ENCODE measurements at regions not wholly inside any gene's neighbourhood (a gene's known extent, or its start where the extent isn't known, plus 50 kb on each side); places are given as distances from the start of the nearest gene placed in this dataset.
A peak's percentile ranks its signal among the peaks of the same experiment; 100 is the strongest.

DNA sequence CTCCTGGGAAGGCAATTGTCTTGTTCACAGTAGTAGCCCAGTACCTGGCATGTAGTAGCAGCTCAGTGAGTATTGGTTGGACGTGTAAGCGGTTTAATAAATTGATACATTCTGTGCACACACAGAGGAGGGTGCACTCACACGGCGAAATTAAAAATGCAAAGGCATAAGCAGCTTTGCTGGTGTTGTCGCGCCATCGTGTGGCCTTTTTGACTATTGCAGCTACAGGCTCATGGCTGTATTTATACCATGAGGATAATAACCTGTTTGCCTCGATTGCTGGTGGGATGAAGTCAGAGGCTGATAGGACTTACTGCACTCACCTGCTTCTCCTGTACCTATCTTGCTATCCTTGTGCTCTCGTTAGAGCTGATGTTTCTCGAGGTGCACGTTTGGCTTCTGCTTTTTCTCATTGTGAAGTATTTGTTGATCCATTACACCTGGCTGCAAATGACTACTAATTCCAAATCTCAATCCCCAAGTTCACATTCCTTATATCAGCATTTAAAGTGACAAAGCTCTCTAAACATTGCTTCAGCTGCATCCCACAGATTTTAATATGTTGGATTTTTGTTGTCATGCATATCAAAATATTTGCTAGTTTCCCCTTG lies 61.5 kb downstream of the TBXT start:
- DNase-seq: peak; percentile 8

GRCh38 chr6:166105341-166106075 lies 62.1 kb downstream of the TBXT start:
- DNase-seq: no peak

GRCh38 chr6:166104872-166105271 lies 62.8 kb downstream of the TBXT start:
- no peak for DNase-seq

- DNase-seq: no peak
Measured at GRCh38 chr6:166104107-166104506, 63.5 kb downstream of the TBXT start.

GRCh38 chr6:166101819-166102419 lies 65.7 kb downstream of the TBXT start:
- no peak for DNase-seq

- DNase-seq: peak; percentile 13
Measured at GRCh38 chr6:166097914-166098522, 69.6 kb downstream of the TBXT start.

GRCh38 chr6:166087852-166088251 lies 79.8 kb downstream of the TBXT start:
- no peak for DNase-seq

- DNase-seq: no peak
Measured at GRCh38 chr6:166087246-166087645, 80.4 kb downstream of the TBXT start.

- DNase-seq: no peak
Measured at GRCh38 chr6:166085500-166085899, 82.2 kb downstream of the TBXT start.

GRCh38 chr6:166084951-166085350 lies 82.7 kb downstream of the TBXT start:
- DNase-seq: no peak

GRCh38 chr6:166079841-166080240 lies 87.8 kb downstream of the TBXT start:
- DNase-seq: no peak

DNA sequence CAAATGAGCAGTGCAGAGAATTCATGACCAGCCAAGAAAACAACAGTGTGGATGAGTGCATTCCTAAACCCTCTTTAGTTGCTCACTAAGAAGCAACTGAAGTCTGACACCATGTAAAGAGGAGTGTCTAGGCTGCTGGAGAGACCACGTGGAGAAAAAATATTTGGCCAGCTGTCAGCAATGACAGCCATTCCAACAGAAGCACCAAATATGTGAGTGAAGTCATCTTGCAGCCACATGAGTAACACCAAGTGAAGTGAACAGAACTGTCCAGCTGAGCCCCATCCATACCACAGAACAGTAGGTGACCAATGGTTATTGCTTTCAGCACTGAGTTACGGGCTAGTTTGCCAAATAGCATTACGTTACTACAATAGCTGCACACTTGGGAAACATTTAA lies 89.4 kb downstream of the TBXT start:
- no peak for DNase-seq

- no peak for DNase-seq
Measured at GRCh38 chr6:166076625-166077024, 91.0 kb downstream of the TBXT start.

- DNase-seq: no peak
Measured at GRCh38 chr6:166075925-166076324, 91.7 kb downstream of the TBXT start.

- no peak for DNase-seq
Measured at GRCh38 chr6:166075186-166075585, 92.5 kb downstream of the TBXT start.

GRCh38 chr6:166073082-166073481 lies 94.6 kb downstream of the TBXT start:
- DNase-seq: no peak

DNA sequence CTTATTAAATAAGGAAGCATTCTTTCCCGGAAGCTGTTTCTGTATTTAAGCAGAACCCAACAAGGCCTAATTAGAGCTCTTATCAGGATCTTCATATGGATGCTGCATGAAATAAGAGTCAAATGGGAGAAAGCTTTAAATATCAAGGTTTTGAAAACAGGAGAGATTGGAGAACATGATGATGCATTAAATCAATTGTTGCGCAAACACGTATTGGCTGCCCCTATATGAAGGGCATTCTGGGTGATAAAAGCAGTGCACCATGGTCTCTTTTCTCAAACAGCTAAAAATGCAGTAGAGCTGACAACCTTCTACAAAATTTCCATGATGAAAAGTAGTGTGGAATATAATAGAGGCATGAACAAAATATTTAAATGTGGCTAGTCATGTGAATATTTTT lies 98.9 kb downstream of the TBXT start:
- DNase-seq: no peak

GRCh38 chr6:166058064-166058739 lies 109.4 kb downstream of the TBXT start:
- no peak for DNase-seq

GRCh38 chr6:166057431-166057830 lies 110.2 kb downstream of the TBXT start:
- no peak for DNase-seq

DNA sequence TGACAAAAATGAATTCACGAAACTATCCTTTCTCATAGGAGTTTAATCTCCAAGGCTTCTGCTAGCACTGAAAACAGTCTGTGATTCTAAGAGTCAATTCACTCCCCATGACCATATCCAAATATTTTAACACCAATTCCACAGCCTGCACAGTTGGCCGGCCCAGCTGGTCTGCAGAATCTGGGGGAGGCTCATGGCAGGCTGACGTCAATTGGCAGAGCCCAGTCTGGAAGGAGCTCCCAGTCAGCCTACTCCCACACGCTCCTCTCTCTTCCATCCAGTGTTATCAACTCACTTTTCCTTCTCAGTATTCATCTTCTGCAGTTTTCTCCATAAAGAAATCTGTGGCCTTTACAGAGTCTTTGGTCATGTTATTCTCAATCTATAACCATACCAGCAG lies 111.0 kb downstream of the TBXT start:
- no peak for DNase-seq

DNA sequence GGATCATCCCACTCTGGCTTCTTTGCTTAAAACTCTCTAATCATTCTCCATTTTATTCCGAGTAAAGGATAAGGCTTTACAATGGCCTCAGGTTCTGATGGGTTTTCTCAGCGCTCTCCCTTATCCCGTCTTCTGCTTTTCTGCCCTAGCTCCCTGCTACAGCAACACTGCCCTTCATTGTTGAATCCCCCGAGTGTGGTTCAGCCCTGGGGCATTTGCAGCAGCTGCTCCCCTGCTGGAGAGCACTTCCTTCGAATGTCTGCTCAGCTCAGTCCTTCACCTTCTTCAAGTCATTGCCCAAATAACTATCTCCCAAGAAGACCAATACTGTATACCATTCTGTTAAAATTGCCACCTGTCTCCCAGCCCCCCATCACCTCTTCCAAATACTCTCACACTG lies 111.8 kb downstream of the TBXT start:
- DNase-seq: no peak

DNA sequence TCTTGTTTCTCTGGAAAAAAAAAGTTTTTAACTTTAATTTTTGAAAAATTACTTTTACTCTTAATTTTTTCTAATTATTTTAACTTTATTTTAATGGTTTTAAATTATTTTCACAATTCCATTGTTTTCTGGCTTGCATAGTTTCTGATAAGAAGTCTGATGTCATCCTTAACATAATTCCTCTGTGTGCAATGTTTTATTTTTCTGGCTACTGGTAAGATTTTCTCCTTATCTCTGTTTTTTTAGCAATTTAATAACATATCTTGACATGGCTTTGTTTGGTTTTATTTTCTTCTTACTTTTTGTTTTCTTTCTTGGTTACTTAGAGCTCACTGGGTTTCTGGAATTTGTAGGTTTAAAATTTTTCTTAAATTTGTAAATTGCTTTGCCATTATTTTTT lies 114.8 kb downstream of the TBXT start:
- no peak for DNase-seq

GRCh38 chr6:166050559-166050958 lies 117.1 kb downstream of the TBXT start:
- no peak for DNase-seq

Data from CD4-positive, alpha-beta T cell treated with Interferon gamma for 1 hour (primary cell).